HG03354 (cell line): ENCODE measurements at regions not wholly inside any gene's neighbourhood (a gene's known extent, or its start where the extent isn't known, plus 50 kb on each side); places are given as distances from the start of the nearest gene placed in this dataset.
"Not testable (repeated sequence)": the region's sequence is repeated elsewhere in the genome, so short reads cannot be mapped to it uniquely, and the experiment has no call there.

Source experiments
- ATAC-seq: cut with Tn5 transposase; IDR thresholded peaks from one replicate; pipeline ENCODE4 v1.9.1; 2021; ENCODE audit warnings: mild to moderate bottlenecking; ENCODE audit not compliant: unreplicated experiment, poor library complexity, severe bottlenecking

DNA sequence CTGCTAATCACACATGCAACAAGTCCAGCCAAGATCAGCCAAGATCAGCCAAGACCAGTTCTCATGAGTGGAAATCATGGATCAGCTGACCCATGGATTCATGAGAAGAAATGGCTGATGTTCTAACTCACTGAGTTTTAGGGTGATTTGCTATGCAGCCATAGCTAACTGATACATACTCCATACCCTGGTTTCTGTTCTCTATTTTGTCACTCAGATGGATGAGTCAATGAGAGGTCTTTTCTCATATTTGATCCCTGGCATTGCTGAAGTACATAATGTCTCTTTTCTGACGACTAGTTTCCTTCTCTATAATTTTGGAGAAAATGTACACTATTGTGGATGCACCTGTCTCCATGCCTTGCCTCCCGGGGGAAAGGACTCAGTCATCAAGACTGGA, 118.4 kb upstream of the LY86 start:
- ATAC-seq, result no peak

- ATAC-seq, result no peak
Measured at GRCh38 chr6:6471276-6471675, 117.2 kb upstream of the LY86 start.

DNA sequence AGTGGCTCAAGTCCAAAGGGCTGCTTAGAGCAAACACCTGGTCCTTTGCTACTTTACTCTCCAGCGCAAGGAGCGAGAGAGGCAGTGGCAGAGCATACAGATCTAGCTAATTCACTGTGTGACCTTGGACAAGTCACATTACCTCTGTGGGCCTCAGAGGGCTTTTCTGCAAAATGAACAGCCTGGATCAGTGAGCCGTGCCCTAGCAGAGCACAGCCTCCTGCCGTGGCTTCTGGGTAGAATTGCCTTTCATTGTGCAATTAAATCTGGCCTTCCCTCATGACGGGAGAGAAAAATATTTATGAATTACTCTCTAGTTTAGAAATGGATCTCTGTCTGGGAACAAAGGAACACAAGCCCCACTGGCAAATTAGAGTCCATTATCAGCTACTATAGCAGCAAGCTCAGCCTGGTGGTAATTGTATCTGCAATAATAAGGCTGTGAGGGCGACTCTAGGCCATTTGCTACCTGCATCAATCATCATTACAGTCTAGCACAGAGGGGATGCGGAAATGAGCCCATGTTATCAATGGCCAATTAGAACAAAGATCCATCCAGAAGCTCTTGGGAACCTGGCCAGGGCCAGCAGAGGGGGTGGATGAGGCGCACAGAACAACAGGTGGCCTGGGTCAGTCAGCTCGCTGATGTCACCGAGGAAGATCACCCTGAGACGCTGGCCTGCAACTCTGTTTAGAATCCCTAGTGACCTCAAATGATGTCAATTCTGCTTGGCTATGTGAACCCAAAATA, 114.2 kb upstream of the LY86 start:
- no peak for ATAC-seq

- ATAC-seq, result no peak
Measured at GRCh38 chr6:6479785-6480184, 108.7 kb upstream of the LY86 start.

DNA sequence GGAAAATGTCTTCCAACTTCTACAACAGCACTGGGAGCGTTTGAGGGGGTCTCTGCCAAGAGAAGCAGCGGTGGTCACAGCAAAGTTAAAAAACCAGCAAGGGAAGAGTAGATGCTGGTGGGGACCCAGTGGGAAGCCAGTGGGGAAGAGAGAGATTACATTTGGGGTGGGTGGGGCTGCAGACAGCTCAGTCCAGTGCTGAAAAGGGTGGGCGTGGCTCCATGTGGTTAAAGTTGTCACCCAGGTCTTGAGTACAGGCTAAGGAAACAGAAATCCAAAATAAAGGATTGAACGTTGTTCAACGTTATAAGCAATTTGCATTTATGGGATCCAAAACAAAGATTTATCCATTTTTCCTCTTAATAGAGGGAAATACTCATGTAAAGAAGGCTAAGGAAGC, 106.3 kb upstream of the LY86 start:
- ATAC-seq, result no peak

GRCh38 chr6:6483168-6483567, 105.4 kb upstream of the LY86 start:
- ATAC-seq, result no peak

- no peak for ATAC-seq
Measured at GRCh38 chr6:6483733-6484132, 104.8 kb upstream of the LY86 start.

DNA sequence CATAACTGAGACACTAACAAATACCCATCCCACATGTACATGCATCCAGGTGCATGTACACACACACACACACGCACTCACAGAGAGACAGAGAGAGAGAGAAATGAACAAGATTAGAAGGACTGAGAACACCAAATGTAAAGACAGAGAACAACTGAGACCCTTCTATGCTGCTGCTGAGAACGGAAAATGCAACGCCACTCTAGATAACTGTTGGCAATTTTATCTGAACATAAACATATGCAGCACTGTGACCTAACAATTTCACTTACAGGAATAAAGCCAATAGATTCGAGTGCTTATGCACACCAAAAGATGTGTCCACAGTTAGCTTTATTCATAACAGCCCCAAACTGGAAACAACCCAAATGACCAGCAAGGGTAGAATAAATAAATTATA, 103.8 kb upstream of the LY86 start:
- no peak for ATAC-seq

DNA sequence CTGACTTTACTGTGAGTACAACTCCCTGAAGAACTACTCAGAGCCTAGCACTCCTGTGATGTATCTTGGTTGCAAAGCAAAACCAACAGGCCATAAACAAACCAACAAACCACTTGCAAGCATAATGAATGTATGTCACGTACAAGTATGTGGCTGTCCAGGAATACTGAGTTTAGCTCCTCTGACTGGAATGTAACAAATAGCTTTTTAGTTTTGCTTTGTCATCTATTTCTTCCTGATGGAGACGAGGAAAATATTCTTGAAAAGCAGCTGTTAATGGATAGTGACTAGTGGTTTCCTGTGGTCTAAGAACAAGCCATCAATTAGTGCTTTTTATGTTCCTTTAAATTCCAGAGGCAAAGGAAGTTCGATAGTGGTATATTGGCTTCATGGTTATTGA, 101.9 kb upstream of the LY86 start:
- no peak for ATAC-seq

- ATAC-seq, result no peak
Measured at GRCh38 chr6:6491761-6492160, 96.8 kb upstream of the LY86 start.

- ATAC-seq, result no peak
Measured at GRCh38 chr6:6492675-6493074, 95.8 kb upstream of the LY86 start.

DNA sequence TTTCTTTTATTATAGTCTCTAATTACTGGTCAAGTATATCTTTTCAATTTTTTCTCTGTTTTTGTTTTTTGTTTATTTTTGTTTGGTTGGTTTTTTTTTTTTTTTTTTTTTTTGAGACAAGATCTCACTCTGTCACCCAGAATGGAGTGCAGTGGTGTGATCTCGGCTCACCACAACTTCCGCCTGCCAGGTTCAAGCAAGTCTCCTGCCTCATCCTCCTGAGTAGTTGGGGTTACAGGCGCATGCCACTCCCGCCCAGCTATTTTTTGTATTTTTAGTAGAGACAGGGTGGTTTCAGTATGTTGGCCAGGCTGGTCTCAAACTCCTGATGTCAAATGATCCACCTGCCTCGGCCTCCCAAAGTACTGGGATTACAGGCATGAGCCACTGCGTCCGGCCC, 94.4 kb upstream of the LY86 start:
- ATAC-seq, result not testable (repeated sequence)

DNA sequence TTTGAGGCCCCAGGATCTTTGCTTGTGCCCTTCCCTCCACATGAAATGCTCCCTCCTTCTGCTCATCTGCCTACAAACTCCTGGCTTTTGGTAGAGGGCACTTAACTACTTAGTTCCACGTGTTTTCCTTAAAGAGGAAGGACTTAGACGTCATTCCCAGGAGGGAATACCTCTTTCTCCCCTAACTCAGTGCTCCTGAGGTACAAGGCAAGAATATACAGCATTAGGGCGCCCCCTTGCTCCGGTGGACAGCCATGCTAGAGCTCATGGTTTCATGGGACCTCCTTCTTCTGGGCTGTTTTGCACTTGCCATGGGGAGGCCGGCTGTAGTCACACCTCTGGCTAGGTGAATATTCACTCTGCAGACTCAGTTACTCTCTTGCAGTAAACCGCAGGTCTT, 93.8 kb upstream of the LY86 start:
- ATAC-seq, result peak; percentile 62

- no peak for ATAC-seq
Measured at GRCh38 chr6:6495851-6496250, 92.7 kb upstream of the LY86 start.

DNA sequence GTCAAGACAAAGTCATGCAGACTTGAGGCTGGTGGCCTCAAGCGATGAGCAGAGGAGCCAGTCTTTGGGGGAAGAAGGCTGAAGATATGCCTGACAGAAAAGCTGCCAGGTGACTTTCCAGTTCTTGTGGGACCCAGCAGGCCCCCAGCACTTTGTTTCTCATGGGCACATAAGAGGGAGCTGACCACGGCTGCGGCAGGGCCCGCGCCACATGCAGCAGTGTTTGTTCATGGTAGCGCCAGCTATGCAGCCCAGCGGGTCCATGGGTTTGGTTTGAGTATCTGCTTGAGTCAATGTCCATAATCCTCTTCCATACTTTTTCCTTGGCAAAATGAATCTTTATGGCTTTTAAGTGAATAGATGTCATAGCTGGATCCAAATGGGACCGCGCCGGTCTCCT, 91.0 kb upstream of the LY86 start:
- no peak for ATAC-seq

DNA sequence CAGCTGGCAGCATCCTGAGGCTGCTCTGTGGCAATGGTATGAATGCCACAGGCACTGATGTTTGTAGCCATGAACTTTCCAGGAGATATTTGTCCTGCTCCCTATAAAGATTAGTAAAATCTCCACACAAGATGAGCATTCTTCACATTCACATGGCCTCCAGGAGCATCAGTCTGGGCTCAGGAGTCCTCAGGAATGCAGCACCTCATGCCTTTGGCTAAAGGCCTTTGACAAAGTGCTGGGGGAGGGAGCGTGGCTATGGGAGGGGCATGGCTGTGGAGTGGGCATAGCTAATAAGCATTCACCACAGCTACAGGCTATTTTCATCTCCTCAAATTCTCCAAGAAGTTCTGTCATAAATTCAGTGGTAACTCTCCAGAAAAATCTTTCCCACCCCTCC, 90.5 kb upstream of the LY86 start:
- ATAC-seq, result no peak

DNA sequence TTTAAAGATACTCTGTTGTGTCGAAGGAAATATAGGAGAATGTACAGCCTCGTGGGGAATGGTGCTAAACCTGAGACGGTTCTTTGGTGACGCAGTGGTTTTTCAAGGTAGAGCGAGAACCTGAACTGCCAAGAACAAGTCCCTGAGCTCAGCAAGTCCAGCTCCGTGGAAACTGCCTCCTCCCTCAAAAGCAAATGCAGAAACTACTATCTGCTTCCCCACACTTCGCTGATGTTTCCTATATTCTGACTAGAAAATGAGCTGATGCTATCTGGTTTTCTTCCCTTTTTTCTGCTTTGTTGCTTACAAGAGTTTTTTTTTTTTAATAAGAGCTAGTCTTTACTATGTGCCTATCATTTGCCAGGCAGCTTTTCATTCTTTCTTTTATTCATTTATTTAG, 85.3 kb upstream of the LY86 start:
- no peak for ATAC-seq

GRCh38 chr6:6505111-6505510, 83.4 kb upstream of the LY86 start:
- no peak for ATAC-seq

DNA sequence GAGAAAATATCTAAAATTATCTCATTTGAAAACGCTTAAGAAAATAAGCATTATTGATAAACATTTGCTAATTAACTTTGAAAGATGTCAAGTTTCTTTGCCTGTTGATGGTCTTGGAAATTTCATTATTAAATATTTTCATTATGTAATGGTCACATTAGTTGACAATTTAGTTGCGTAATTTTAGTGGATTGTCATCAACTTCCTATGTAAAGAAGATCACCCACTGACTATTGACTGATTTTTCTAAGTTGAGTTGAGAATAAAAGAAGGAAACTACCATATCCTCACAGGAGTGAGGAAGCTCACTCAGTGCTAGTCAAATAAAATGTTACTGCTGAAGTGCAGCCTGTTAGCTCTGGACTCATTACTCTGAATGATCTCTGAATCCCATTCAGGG, 79.9 kb upstream of the LY86 start:
- no peak for ATAC-seq

DNA sequence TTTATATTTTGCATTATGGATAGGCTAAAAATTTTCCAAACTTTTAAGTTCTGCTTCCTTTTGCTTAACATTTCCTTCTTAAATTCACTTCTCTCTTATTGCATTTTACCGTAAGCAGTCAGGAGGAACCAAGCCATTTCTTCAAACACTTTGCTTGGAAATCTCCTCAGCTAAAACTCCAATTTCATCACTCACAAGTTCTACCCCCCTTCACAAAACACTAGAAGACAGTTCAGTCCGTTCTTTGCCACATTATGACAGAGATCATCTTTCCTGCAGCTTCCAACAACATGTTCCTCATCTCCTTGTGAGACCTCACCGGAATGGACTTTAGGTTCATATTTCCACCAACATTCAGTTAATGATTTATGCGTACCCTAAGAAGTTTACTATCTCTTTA, 79.2 kb upstream of the LY86 start:
- no peak for ATAC-seq

DNA sequence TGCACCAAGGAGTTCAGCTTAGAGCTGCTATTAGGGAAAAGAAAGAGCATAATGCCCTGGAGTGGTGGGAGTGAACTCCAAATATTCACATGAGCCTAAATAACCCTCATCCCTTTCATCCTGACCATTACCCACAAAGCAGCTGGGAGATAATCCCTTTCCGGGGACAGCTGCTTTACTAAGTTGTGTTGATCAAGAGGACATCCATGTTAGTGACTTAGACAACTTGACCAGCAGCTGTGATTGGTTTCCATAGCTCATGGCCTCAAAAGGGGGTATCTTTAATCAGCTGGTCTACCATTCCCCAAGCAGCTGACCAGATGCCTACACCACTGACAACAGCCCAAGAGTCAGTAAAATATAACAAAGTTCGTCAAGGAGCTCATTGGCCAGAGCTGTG, 75.8 kb upstream of the LY86 start:
- no peak for ATAC-seq
